Loucy (cell line): ENCODE measurements at regions not wholly inside any gene's neighbourhood (a gene's known extent, or its start where the extent isn't known, plus 50 kb on each side); places are given as distances from the start of the nearest gene placed in this dataset.

ENCODE experiments used
- CTCF ChIP-seq: fragments of 200-600 bp; sonication (generic); conservative IDR thresholded peaks from 2 replicates; pipeline ENCODE4 v1.5.1; 2014; ENCODE audit warnings: mild to moderate bottlenecking, antibody characterized with exemption, low read length
- EZH2phosphoT487 ChIP-seq: fragments of 200-600 bp; IDR thresholded peaks from 2 replicates; pipeline ENCODE4 v1.6.1; 2018; ENCODE audit warnings: antibody characterized with exemption, mild to moderate bottlenecking, moderate library complexity, borderline replicate concordance

- TF ChIP-seq CTCF (no peak), EZH2phosphoT487 (no peak)
These were observed 214.0 kb downstream of the KLF13 start for GRCh38 chr15:31540633-31541032.
